Neural progenitor cell (in vitro differentiated cells): ENCODE measurements at regions not wholly inside any gene's neighbourhood (a gene's known extent, or its start where the extent isn't known, plus 50 kb on each side); places are given as distances from the start of the nearest gene placed in this dataset.

ENCODE experiments used
- DNase-seq: peaks from one replicate; pipeline ENCODE4 v3.0.0-alpha.2; 2016; ENCODE audit warnings: low spot score
- H2AFZ ChIP-seq: fragments of 200-600 bp; sonication (generic); replicated peaks from 2 replicates; pipeline ENCODE4 v1.6.1; 2016; ENCODE audit warnings: antibody characterized with exemption
- H3F3A ChIP-seq: fragments of 200-600 bp; sonication (generic); 2 replicates; pipeline ENCODE4 v1.6.1; 2016; ENCODE audit warnings: antibody characterized with exemption, low read depth
- H3K27ac ChIP-seq: fragments of 200-600 bp; sonication (generic); 2 replicates; pipeline ENCODE4 v1.5.1; 2016; ENCODE audit warnings: mild to moderate bottlenecking
- H3K27me3 ChIP-seq: fragments of 200-600 bp; sonication (generic); 2 replicates; pipeline ENCODE4 v1.6.1; 2016; ENCODE audit warnings: mild to moderate bottlenecking, moderate library complexity
- H3K36me3 ChIP-seq: fragments of 200-600 bp; sonication (generic); 2 replicates; pipeline ENCODE4 v1.5.1; 2016
- H3K4me1 ChIP-seq: fragments of 200-600 bp; sonication (generic); 2 replicates; pipeline ENCODE4 v1.6.1; 2016; ENCODE audit warnings: mixed run types
- H3K4me2 ChIP-seq: fragments of 200-600 bp; sonication (generic); 2 replicates; pipeline ENCODE4 v1.6.1; 2016
- H3K4me3 ChIP-seq: fragments of 200-600 bp; sonication (generic); 2 replicates; pipeline ENCODE4 v1.5.1; 2016
- H3K79me2 ChIP-seq: fragments of 200-600 bp; sonication (generic); 2 replicates; pipeline ENCODE4 v1.6.1; 2016; ENCODE audit warnings: low read depth
- H3K9ac ChIP-seq: fragments of 200-600 bp; sonication (generic); 2 replicates; pipeline ENCODE4 v1.6.1; 2016
- H3K9me3 ChIP-seq: fragments of 200-600 bp; sonication (generic); 2 replicates; pipeline ENCODE4 v1.5.1; 2016; ENCODE audit warnings: low read depth
- H4K20me1 ChIP-seq: fragments of 200-600 bp; sonication (generic); 2 replicates; pipeline ENCODE4 v1.6.1; 2016; ENCODE audit warnings: low read depth
- H3K27ac Mint-ChIP-seq: 3 replicates; pipeline ENCODE4 v1.8.0; 2021; ENCODE audit warnings: mixed read lengths
- H3K27me3 Mint-ChIP-seq: 2 replicates; pipeline ENCODE4 v1.8.0; 2022; ENCODE audit warnings: low read depth, mild to moderate bottlenecking, inconsistent platforms, moderate library complexity, mixed read lengths; ENCODE audit not compliant: insufficient read depth
- H3K36me3 Mint-ChIP-seq: 3 replicates; pipeline ENCODE4 v1.8.0; 2021; ENCODE audit warnings: mixed read lengths
- H3K4me1 Mint-ChIP-seq: 3 replicates; pipeline ENCODE4 v1.8.0; 2021; ENCODE audit warnings: mixed read lengths
- H3K4me3 Mint-ChIP-seq: 3 replicates; pipeline ENCODE4 v1.8.0; 2021; ENCODE audit warnings: mild to moderate bottlenecking, moderate library complexity, mixed read lengths
- H3K9me3 Mint-ChIP-seq: 3 replicates; pipeline ENCODE4 v1.8.0; 2020; ENCODE audit warnings: mixed read lengths
- CTCF ChIP-seq: fragments of 200-600 bp; sonication (generic); IDR thresholded peaks from 2 replicates; pipeline ENCODE4 v1.5.1; 2017; ENCODE audit warnings: antibody characterized with exemption, mild to moderate bottlenecking
- EZH2 ChIP-seq: fragments of 200-600 bp; sonication (generic); IDR thresholded peaks from 2 replicates; pipeline ENCODE4 v1.6.1; 2017; ENCODE audit warnings: antibody characterized with exemption, mild to moderate bottlenecking, moderate library complexity
- EZH2phosphoT487 ChIP-seq: fragments of 200-600 bp; sonication (generic); IDR thresholded peaks from 2 replicates; pipeline ENCODE4 v1.6.1; 2017; ENCODE audit warnings: antibody characterized with exemption

- Mint-ChIP-seq H3K27ac (peak overlapping the region; percentile 28), H3K9me3 (peaks cover 20% of the 10 kb centered on the region), H3K4me3 (no peak overlapping the region), H3K36me3 (peaks cover 6% of the 10 kb centered on the region), H3K27me3 (peaks cover 3% of the 10 kb centered on the region), H3K4me1 (peaks cover 50% of the 10 kb centered on the region)
- no peak for DNase-seq
- no peak overlapping the region for H3K27ac ChIP-seq
- H3K4me1 ChIP-seq: peaks cover 29% of the 10 kb centered on the region
- H3K36me3 ChIP-seq: no peaks in the 10 kb centered on the region
- H2AFZ ChIP-seq: peak overlapping the region; percentile 59
- peaks cover 8% of the 10 kb centered on the region for H3F3A ChIP-seq
- no peak overlapping the region for H3K9ac ChIP-seq
- no peaks in the 10 kb centered on the region for H3K79me2 ChIP-seq
- no peak for TF ChIP-seq CTCF
- no peak for TF ChIP-seq EZH2
- H4K20me1 ChIP-seq: no peaks in the 10 kb centered on the region
- H3K27me3 ChIP-seq: no peaks in the 10 kb centered on the region
- H3K9me3 ChIP-seq: no peaks in the 10 kb centered on the region
- H3K4me3 ChIP-seq: no peak overlapping the region
- no peak overlapping the region for H3K4me2 ChIP-seq
Measured at GRCh38 chr4:123554801-123555232, 158.2 kb downstream of the SPRY1 start.

GRCh38 chr4:123555233-123555806, 158.7 kb downstream of the SPRY1 start:
- Histone ChIP-seq H3K79me2 (no peaks in the 10 kb centered on the region), H3K36me3 (no peaks in the 10 kb centered on the region), H3F3A (peaks cover 8% of the 10 kb centered on the region), H3K4me1 (peaks cover 29% of the 10 kb centered on the region), H3K9me3 (no peaks in the 10 kb centered on the region), H2AFZ (peak overlapping the region; percentile 59), H3K4me3 (no peak overlapping the region), H3K9ac (no peak overlapping the region), H4K20me1 (no peaks in the 10 kb centered on the region), H3K27ac (no peak overlapping the region), H3K27me3 (no peaks in the 10 kb centered on the region), H3K4me2 (peak overlapping the region; percentile 1)
- Mint-ChIP-seq H3K4me1 (peaks cover 55% of the 10 kb centered on the region), H3K9me3 (peaks cover 18% of the 10 kb centered on the region), H3K4me3 (no peak overlapping the region), H3K27me3 (peaks cover 2% of the 10 kb centered on the region), H3K27ac (peak overlapping the region; percentile 28), H3K36me3 (peaks cover 6% of the 10 kb centered on the region)
- DNase-seq: no peak
- no peak for TF ChIP-seq EZH2
- TF ChIP-seq CTCF: no peak
- no peak for TF ChIP-seq EZH2phosphoT487

- H3K27me3 Mint-ChIP-seq: peaks cover 2% of the 10 kb centered on the region
- peak overlapping the region; percentile 59 for H2AFZ ChIP-seq
- peak overlapping the region; percentile 28 for H3K27ac Mint-ChIP-seq
- no peaks in the 10 kb centered on the region for H3K79me2 ChIP-seq
- H3K4me1 ChIP-seq: peaks cover 29% of the 10 kb centered on the region
- H3F3A ChIP-seq: peaks cover 8% of the 10 kb centered on the region
- TF ChIP-seq EZH2: no peak
- H3K9me3 ChIP-seq: no peaks in the 10 kb centered on the region
- H3K9me3 Mint-ChIP-seq: peaks cover 14% of the 10 kb centered on the region
- no peak overlapping the region for H3K9ac ChIP-seq
- no peaks in the 10 kb centered on the region for H4K20me1 ChIP-seq
- H3K27ac ChIP-seq: no peak overlapping the region
- H3K36me3 Mint-ChIP-seq: peaks cover 3% of the 10 kb centered on the region
- H3K4me2 ChIP-seq: no peak overlapping the region
- H3K4me1 Mint-ChIP-seq: peaks cover 57% of the 10 kb centered on the region
- DNase-seq: no peak
- H3K4me3 ChIP-seq: no peak overlapping the region
- no peak overlapping the region for H3K4me3 Mint-ChIP-seq
- no peaks in the 10 kb centered on the region for H3K27me3 ChIP-seq
- no peaks in the 10 kb centered on the region for H3K36me3 ChIP-seq
Measured at GRCh38 chr4:123555807-123556273, 159.2 kb downstream of the SPRY1 start.

GRCh38 chr4:123556526-123556925, 159.9 kb downstream of the SPRY1 start:
- Mint-ChIP-seq H3K9me3 (peaks cover 9% of the 10 kb centered on the region), H3K27me3 (peaks cover 2% of the 10 kb centered on the region), H3K4me1 (peaks cover 57% of the 10 kb centered on the region), H3K36me3 (peaks cover 2% of the 10 kb centered on the region), H3K4me3 (no peak overlapping the region), H3K27ac (no peak overlapping the region)
- Histone ChIP-seq H3K4me2 (no peak overlapping the region), H3K79me2 (no peaks in the 10 kb centered on the region), H3K27me3 (no peaks in the 10 kb centered on the region), H3K4me1 (peaks cover 29% of the 10 kb centered on the region), H3K9me3 (no peaks in the 10 kb centered on the region), H3K4me3 (no peak overlapping the region), H3K36me3 (no peaks in the 10 kb centered on the region), H4K20me1 (no peaks in the 10 kb centered on the region), H3K27ac (no peak overlapping the region), H3K9ac (no peak overlapping the region), H3F3A (peaks cover 8% of the 10 kb centered on the region), H2AFZ (peak overlapping the region; percentile 4)
- no peak for DNase-seq
- TF ChIP-seq CTCF: no peak
